Cardiac muscle cell (in vitro differentiated cells and primary cell): ENCODE measurements at regions not wholly inside any gene's neighbourhood (a gene's known extent, or its start where the extent isn't known, plus 50 kb on each side); places are given as distances from the start of the nearest gene placed in this dataset.
"Not testable (repeated sequence)": the region's sequence is repeated elsewhere in the genome, so short reads cannot be mapped to it uniquely, and the experiment has no call there.

Source experiments
- DNase-seq, 2 donors: peaks; one replicate each; pipeline versions ENCODE4 v3.0.0 to v3.0.0-alpha.2; 2010 to 2017; ENCODE audit warnings: low read depth in 1 of 2, low spot score in 1 of 2
- H3K27ac ChIP-seq: fragments of 200-600 bp; sonication (generic); 2 replicates; pipeline ENCODE4 v1.5.1; 2016
- H3K27me3 ChIP-seq: fragments of 200-600 bp; sonication (generic); 2 replicates; pipeline ENCODE4 v1.6.0; 2016; ENCODE audit warnings: control low read depth
- H3K36me3 ChIP-seq: fragments of 200-600 bp; sonication (generic); 2 replicates; pipeline ENCODE4 v1.5.1; 2016; ENCODE audit warnings: control low read depth
- H3K4me1 ChIP-seq: fragments of 200-600 bp; sonication (generic); 2 replicates; pipeline ENCODE4 v1.8.1; 2017; ENCODE audit warnings: low read depth, mild to moderate bottlenecking, mixed run types
- H3K4me3 ChIP-seq: fragments of 200-600 bp; sonication (generic); 2 replicates; pipeline ENCODE4 v1.5.1; 2016; ENCODE audit warnings: mild to moderate bottlenecking
- H3K9me3 ChIP-seq: fragments of 200-600 bp; sonication (generic); 2 replicates; pipeline ENCODE4 v1.5.1; 2017; ENCODE audit warnings: low read depth, mild to moderate bottlenecking, control low read depth
- CTCF ChIP-seq: IDR thresholded peaks from 2 replicates; pipeline ENCODE4 v1.5.1; 2012; ENCODE audit warnings: low read depth, mild to moderate bottlenecking, low read length

GRCh38 chr14:66010695-66011094, 475.5 kb upstream of the CCDC196 start:
- no peaks in the 10 kb centered on the region for H3K36me3 ChIP-seq
- no peak overlapping the region for H3K27ac ChIP-seq
- DNase-seq: no peak
- H3K27me3 ChIP-seq: no peaks in the 10 kb centered on the region
- H3K4me3 ChIP-seq: no peak overlapping the region
- H3K9me3 ChIP-seq: no peaks in the 10 kb centered on the region
- H3K4me1 ChIP-seq: peaks cover 5% of the 10 kb centered on the region
- TF ChIP-seq CTCF: no peak

GRCh38 chr14:66011855-66012254, 474.3 kb upstream of the CCDC196 start:
- no peaks in the 10 kb centered on the region for H3K36me3 ChIP-seq

GRCh38 chr14:66013607-66014006, 472.6 kb upstream of the CCDC196 start:
- not testable (repeated sequence) for H3K27me3 ChIP-seq, H3K4me3 ChIP-seq, DNase-seq, H3K4me1 ChIP-seq, H3K27ac ChIP-seq, H3K9me3 ChIP-seq, H3K36me3 ChIP-seq

More at GRCh38 chr14:66011855-66012254, 474.3 kb upstream of the CCDC196 start:
- H3K9me3 ChIP-seq: no peaks in the 10 kb centered on the region
- no peak for TF ChIP-seq CTCF
- H3K4me3 ChIP-seq: no peak overlapping the region
- no peak overlapping the region for H3K27ac ChIP-seq
- DNase-seq: no peak
- H3K4me1 ChIP-seq: no peaks in the 10 kb centered on the region
- no peaks in the 10 kb centered on the region for H3K27me3 ChIP-seq

- no peaks in the 10 kb centered on the region for H3K36me3 ChIP-seq
- no peak overlapping the region for H3K4me3 ChIP-seq
- no peak for TF ChIP-seq CTCF
These were observed 470.9 kb upstream of the CCDC196 start for GRCh38 chr14:66015071-66015780.

GRCh38 chr14:66017927-66018326, 468.2 kb upstream of the CCDC196 start:
- no peak for TF ChIP-seq CTCF
- no peak overlapping the region for H3K4me3 ChIP-seq
- peaks cover 5% of the 10 kb centered on the region for H3K4me1 ChIP-seq
- H3K9me3 ChIP-seq: no peaks in the 10 kb centered on the region
- no peak for DNase-seq
- no peaks in the 10 kb centered on the region for H3K36me3 ChIP-seq
- H3K27me3 ChIP-seq: no peaks in the 10 kb centered on the region
- H3K27ac ChIP-seq: no peak overlapping the region

More at GRCh38 chr14:66015071-66015780, 470.9 kb upstream of the CCDC196 start:
- Histone ChIP-seq H3K4me1 (no peaks in the 10 kb centered on the region), H3K27ac (no peak overlapping the region), H3K9me3 (no peaks in the 10 kb centered on the region), H3K27me3 (no peaks in the 10 kb centered on the region)
- DNase-seq: no peak

- no peak overlapping the region for H3K4me3 ChIP-seq
- DNase-seq: no peak
- no peak for TF ChIP-seq CTCF
- peaks cover 5% of the 10 kb centered on the region for H3K4me1 ChIP-seq
- H3K36me3 ChIP-seq: no peaks in the 10 kb centered on the region
- H3K9me3 ChIP-seq: no peaks in the 10 kb centered on the region
- H3K27me3 ChIP-seq: peaks cover 6% of the 10 kb centered on the region
- H3K27ac ChIP-seq: no peak overlapping the region
These were observed 463.6 kb upstream of the CCDC196 start for GRCh38 chr14:66022526-66022925.
